ENCODE measurements at regions not wholly inside any gene's neighbourhood (a gene's known extent, or its start where the extent isn't known, plus 50 kb on each side); places are given as distances from the start of the nearest gene placed in this dataset.

DNA sequence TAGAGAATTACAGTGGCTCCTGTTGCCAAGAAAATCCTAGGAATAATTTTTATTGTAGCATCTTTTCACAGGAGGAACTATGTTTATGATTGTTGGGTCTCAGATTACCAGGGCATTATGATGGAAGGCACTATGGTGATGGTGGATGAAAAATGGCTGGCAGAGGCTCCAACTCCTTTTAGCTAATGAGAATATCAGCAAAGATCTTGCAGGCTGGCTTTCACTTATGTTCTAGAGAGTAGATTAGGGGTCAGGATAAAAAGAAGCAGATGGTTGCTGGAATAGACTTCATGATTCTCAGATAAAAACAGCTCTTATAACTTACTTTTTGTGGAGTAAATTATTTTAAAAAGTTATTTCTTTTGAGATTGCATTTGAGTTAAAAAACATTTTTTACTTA is 501.9 kb downstream of the TRHDE start:
- no peak overlapping the region for H3K27ac ChIP-seq (ENCODE audit: low read length)
- no peaks in the 10 kb centered on the region for H3K36me3 ChIP-seq (ENCODE audit: control insufficient read depth in 1 of 2, insufficient read depth in 2 of 2, low read length in 2 of 2)
- H3K27me3 ChIP-seq (ENCODE audit: low read depth, low read length), result no peaks in the 10 kb centered on the region
- no peaks in the 10 kb centered on the region for H3K9me3 ChIP-seq (ENCODE audit: control insufficient read depth in 1 of 2, low read length in 2 of 2)
- H3K4me3 ChIP-seq (ENCODE audit: low read depth in 1 of 2, low read length in 2 of 2), result no peak overlapping the region
- H3K4me1 ChIP-seq (ENCODE audit: control insufficient read depth in 1 of 2, insufficient read depth in 2 of 2, low read length in 2 of 2), result no peaks in the 10 kb centered on the region

- H3K4me3 ChIP-seq (ENCODE audit: low read depth in 1 of 2, low read length in 2 of 2), result no peak overlapping the region
- no peaks in the 10 kb centered on the region for H3K27me3 ChIP-seq (ENCODE audit: low read depth, low read length)
- H3K9me3 ChIP-seq (ENCODE audit: control insufficient read depth in 1 of 2, low read length in 2 of 2), result no peaks in the 10 kb centered on the region
- no peak overlapping the region for H3K27ac ChIP-seq (ENCODE audit: low read length)
- no peaks in the 10 kb centered on the region for H3K36me3 ChIP-seq (ENCODE audit: control insufficient read depth in 1 of 2, insufficient read depth in 2 of 2, low read length in 2 of 2)
- no peaks in the 10 kb centered on the region for H3K4me1 ChIP-seq (ENCODE audit: control insufficient read depth in 1 of 2, insufficient read depth in 2 of 2, low read length in 2 of 2)
Measured at GRCh38 chr12:72777806-72778205, 505.6 kb downstream of the TRHDE start.

DNA sequence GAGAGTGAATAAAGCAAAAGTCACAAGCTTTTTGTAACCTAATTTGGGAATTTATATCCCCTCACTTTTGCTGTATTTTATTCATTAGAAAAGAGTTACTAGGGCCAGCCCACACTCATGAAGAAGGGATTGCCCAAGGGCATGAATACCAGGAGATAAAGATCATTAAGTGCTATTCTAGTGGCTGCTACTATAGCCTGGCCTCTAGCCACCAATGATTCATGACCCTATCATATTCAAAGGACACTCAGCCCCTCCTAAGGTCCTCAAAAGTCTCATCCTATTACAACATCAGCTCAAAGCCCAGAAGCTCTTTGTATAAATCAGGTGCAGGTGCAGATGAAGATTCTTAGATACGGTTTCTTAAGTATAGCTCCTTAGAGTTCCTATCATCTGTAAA is 518.1 kb downstream of the TRHDE start:
- no peaks in the 10 kb centered on the region for H3K27me3 ChIP-seq (ENCODE audit: low read depth, low read length)
- no peak overlapping the region for H3K4me3 ChIP-seq (ENCODE audit: low read depth in 1 of 2, low read length in 2 of 2)
- H3K36me3 ChIP-seq (ENCODE audit: control insufficient read depth in 1 of 2, insufficient read depth in 2 of 2, low read length in 2 of 2), result no peaks in the 10 kb centered on the region
- H3K27ac ChIP-seq (ENCODE audit: low read length), result no peak overlapping the region
- H3K4me1 ChIP-seq (ENCODE audit: control insufficient read depth in 1 of 2, insufficient read depth in 2 of 2, low read length in 2 of 2), result no peaks in the 10 kb centered on the region
- H3K9me3 ChIP-seq (ENCODE audit: control insufficient read depth in 1 of 2, low read length in 2 of 2), result no peaks in the 10 kb centered on the region

DNA sequence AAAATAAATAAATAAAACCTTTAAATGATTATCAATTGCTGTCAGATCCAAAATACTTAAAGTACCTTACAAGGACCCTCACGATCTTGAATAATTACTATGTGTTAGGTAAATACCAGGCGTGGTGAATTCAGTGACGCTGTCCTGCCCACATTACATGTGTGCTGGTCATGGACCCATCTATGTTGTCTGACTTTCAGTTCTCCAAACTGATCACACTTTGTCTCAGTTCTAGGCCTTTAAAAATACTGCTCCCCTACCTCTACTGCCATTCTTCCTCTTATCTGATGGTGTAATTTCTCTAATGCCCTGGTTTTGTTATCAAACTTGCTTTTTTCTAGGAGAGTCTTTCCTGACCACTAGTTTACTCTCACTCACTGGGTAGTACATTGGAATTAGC is 520.7 kb downstream of the TRHDE start:
- Histone ChIP-seq H3K4me3 (ENCODE audit: low read depth in 1 of 2, low read length in 2 of 2) (no peak overlapping the region), H3K9me3 (ENCODE audit: control insufficient read depth in 1 of 2, low read length in 2 of 2) (no peaks in the 10 kb centered on the region), H3K4me1 (ENCODE audit: control insufficient read depth in 1 of 2, insufficient read depth in 2 of 2, low read length in 2 of 2) (no peaks in the 10 kb centered on the region)

DNA sequence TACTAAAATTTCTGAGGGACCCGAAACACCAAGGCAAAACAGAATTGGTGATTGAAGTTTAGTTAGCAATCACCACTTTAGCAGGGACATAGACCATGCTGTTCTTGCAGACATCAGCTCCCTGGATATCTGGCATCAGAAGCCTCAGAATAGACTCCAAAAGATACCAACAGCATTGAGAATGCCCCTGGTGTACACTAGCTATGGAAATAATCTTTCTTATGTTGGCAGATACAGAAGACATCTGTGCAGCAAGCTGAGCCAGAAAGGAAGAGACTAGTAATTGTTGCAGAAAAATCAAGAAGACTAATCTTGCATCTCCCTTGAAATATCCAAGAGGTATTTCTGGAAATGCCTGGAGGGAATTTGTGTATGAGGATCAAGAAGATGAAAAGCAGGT is 521.6 kb downstream of the TRHDE start:
- Histone ChIP-seq H3K27me3 (ENCODE audit: low read depth, low read length) (no peaks in the 10 kb centered on the region), H3K9me3 (ENCODE audit: control insufficient read depth in 1 of 2, low read length in 2 of 2) (no peaks in the 10 kb centered on the region), H3K4me1 (ENCODE audit: control insufficient read depth in 1 of 2, insufficient read depth in 2 of 2, low read length in 2 of 2) (no peaks in the 10 kb centered on the region), H3K36me3 (ENCODE audit: control insufficient read depth in 1 of 2, insufficient read depth in 2 of 2, low read length in 2 of 2) (no peaks in the 10 kb centered on the region), H3K27ac (ENCODE audit: low read length) (no peak overlapping the region), H3K4me3 (ENCODE audit: low read depth in 1 of 2, low read length in 2 of 2) (no peak overlapping the region)

More for the DNA sequence above, 520.7 kb downstream of the TRHDE start:
- Histone ChIP-seq H3K27me3 (ENCODE audit: low read depth, low read length) (no peaks in the 10 kb centered on the region), H3K27ac (ENCODE audit: low read length) (no peak overlapping the region), H3K36me3 (ENCODE audit: control insufficient read depth in 1 of 2, insufficient read depth in 2 of 2, low read length in 2 of 2) (no peaks in the 10 kb centered on the region)

DNA sequence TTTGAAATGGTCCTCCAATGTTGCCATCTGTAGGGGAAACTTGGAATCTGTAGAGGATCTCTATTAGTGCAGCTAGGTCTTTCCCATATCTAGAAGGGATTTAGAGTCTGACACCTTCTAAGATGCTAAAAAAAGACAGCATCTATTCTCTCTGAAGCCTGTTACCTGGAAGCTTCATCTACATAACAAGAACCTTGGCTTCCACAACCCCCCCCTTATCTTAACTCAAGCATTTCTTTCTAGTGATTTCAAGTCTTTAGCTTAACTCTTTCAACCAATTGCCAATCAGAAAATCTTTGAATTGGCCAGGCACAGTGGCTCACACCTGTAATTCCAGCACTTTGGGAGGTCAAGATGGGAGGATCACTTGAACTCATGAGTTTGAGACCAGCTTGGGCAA is 543.3 kb downstream of the TRHDE start:
- peaks cover 0 to 10% of the 10 kb centered on the region in 2 donors for H3K9me3 ChIP-seq (ENCODE audit: control insufficient read depth in 1 of 2, low read length in 2 of 2)
- H3K27me3 ChIP-seq (ENCODE audit: low read depth, low read length), result no peaks in the 10 kb centered on the region
- no peak overlapping the region for H3K4me3 ChIP-seq (ENCODE audit: low read depth in 1 of 2, low read length in 2 of 2)
- H3K27ac ChIP-seq (ENCODE audit: low read length), result no peak overlapping the region
- no peaks in the 10 kb centered on the region for H3K4me1 ChIP-seq (ENCODE audit: control insufficient read depth in 1 of 2, insufficient read depth in 2 of 2, low read length in 2 of 2)
- no peaks in the 10 kb centered on the region for H3K36me3 ChIP-seq (ENCODE audit: control insufficient read depth in 1 of 2, insufficient read depth in 2 of 2, low read length in 2 of 2)

- H3K4me3 ChIP-seq (ENCODE audit: low read depth in 1 of 2, low read length in 2 of 2), result no peak overlapping the region
- H3K27ac ChIP-seq (ENCODE audit: low read length), result no peak overlapping the region
- H3K9me3 ChIP-seq (ENCODE audit: control insufficient read depth in 1 of 2, low read length in 2 of 2), result no peaks in the 10 kb centered on the region
- H3K27me3 ChIP-seq (ENCODE audit: low read depth, low read length), result no peaks in the 10 kb centered on the region
- no peaks in the 10 kb centered on the region for H3K36me3 ChIP-seq (ENCODE audit: control insufficient read depth in 1 of 2, insufficient read depth in 2 of 2, low read length in 2 of 2)
- H3K4me1 ChIP-seq (ENCODE audit: control insufficient read depth in 1 of 2, insufficient read depth in 2 of 2, low read length in 2 of 2), result no peaks in the 10 kb centered on the region
Measured at GRCh38 chr12:72828662-72829324, 556.6 kb downstream of the TRHDE start.

DNA sequence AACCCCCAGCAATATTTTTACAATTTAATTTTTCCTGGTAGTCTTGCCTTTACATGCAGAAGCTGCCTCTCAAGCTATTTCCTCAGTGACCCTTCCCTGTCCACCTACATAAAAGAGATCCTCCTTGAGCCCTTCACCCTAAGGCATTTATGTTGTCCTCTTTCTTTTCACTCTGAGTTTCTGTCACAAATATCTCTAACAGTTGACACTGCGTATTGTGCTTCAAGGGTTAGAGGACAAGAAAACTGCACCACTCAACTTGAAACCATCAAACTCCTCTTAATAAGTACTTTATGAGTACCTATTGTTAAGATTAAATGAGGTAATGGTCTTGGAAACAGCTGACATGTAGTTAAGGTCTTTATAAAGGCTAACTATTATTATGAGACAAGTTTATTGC is 557.7 kb downstream of the TRHDE start:
- Histone ChIP-seq H3K4me1 (ENCODE audit: control insufficient read depth in 1 of 2, insufficient read depth in 2 of 2, low read length in 2 of 2) (no peaks in the 10 kb centered on the region), H3K27ac (ENCODE audit: low read length) (no peak overlapping the region), H3K9me3 (ENCODE audit: control insufficient read depth in 1 of 2, low read length in 2 of 2) (no peaks in the 10 kb centered on the region), H3K36me3 (ENCODE audit: control insufficient read depth in 1 of 2, insufficient read depth in 2 of 2, low read length in 2 of 2) (no peaks in the 10 kb centered on the region), H3K4me3 (ENCODE audit: low read depth in 1 of 2, low read length in 2 of 2) (no peak overlapping the region), H3K27me3 (ENCODE audit: low read depth, low read length) (no peaks in the 10 kb centered on the region)

- Histone ChIP-seq H3K27ac (ENCODE audit: low read length) (no peak overlapping the region), H3K36me3 (ENCODE audit: control insufficient read depth in 1 of 2, insufficient read depth in 2 of 2, low read length in 2 of 2) (no peaks in the 10 kb centered on the region), H3K9me3 (ENCODE audit: control insufficient read depth in 1 of 2, low read length in 2 of 2) (no peaks in the 10 kb centered on the region), H3K4me3 (ENCODE audit: low read depth in 1 of 2, low read length in 2 of 2) (no peak overlapping the region), H3K27me3 (ENCODE audit: low read depth, low read length) (no peaks in the 10 kb centered on the region), H3K4me1 (ENCODE audit: control insufficient read depth in 1 of 2, insufficient read depth in 2 of 2, low read length in 2 of 2) (no peaks in the 10 kb centered on the region)
Measured at GRCh38 chr12:72832024-72832423, 559.9 kb downstream of the TRHDE start.

- no peaks in the 10 kb centered on the region for H3K27me3 ChIP-seq (ENCODE audit: low read depth, low read length)
- H3K27ac ChIP-seq (ENCODE audit: low read length), result no peak overlapping the region
- H3K4me1 ChIP-seq (ENCODE audit: control insufficient read depth in 1 of 2, insufficient read depth in 2 of 2, low read length in 2 of 2), result no peaks in the 10 kb centered on the region
- H3K9me3 ChIP-seq (ENCODE audit: control insufficient read depth in 1 of 2, low read length in 2 of 2), result no peaks in the 10 kb centered on the region
- no peaks in the 10 kb centered on the region for H3K36me3 ChIP-seq (ENCODE audit: control insufficient read depth in 1 of 2, insufficient read depth in 2 of 2, low read length in 2 of 2)
- no peak overlapping the region for H3K4me3 ChIP-seq (ENCODE audit: low read depth in 1 of 2, low read length in 2 of 2)
Measured at GRCh38 chr12:72836194-72836593, 564.0 kb downstream of the TRHDE start.

DNA sequence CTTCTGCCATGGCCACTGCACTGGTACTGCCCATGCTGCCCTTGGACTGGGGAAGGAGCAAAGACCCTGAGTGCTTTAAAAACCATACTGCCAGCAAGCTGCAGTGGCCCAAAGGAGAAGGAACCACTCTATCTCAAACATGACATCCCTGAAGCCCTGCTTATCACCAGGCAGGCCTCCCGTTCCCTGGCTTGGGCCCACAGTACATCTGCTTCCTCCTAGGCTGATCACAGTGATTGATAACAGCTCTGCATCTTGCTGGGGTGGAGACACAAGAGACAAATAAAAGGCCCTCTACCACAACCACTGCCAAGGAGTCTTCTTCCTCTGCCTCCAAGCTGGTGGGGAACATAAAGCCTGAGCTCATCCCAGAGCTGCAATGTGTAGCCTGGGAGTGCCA is 567.5 kb downstream of the TRHDE start:
- H3K27ac ChIP-seq (ENCODE audit: low read length), result no peak overlapping the region
- H3K27me3 ChIP-seq (ENCODE audit: low read depth, low read length), result no peaks in the 10 kb centered on the region
- no peaks in the 10 kb centered on the region for H3K36me3 ChIP-seq (ENCODE audit: control insufficient read depth in 1 of 2, insufficient read depth in 2 of 2, low read length in 2 of 2)
- no peaks in the 10 kb centered on the region for H3K9me3 ChIP-seq (ENCODE audit: control insufficient read depth in 1 of 2, low read length in 2 of 2)
- no peaks in the 10 kb centered on the region for H3K4me1 ChIP-seq (ENCODE audit: control insufficient read depth in 1 of 2, insufficient read depth in 2 of 2, low read length in 2 of 2)
- no peak overlapping the region for H3K4me3 ChIP-seq (ENCODE audit: low read depth in 1 of 2, low read length in 2 of 2)

- no peak overlapping the region for H3K4me3 ChIP-seq (ENCODE audit: low read depth in 1 of 2, low read length in 2 of 2)
- H3K36me3 ChIP-seq (ENCODE audit: control insufficient read depth in 1 of 2, insufficient read depth in 2 of 2, low read length in 2 of 2), result no peaks in the 10 kb centered on the region
- no peaks in the 10 kb centered on the region for H3K4me1 ChIP-seq (ENCODE audit: control insufficient read depth in 1 of 2, insufficient read depth in 2 of 2, low read length in 2 of 2)
- no peaks in the 10 kb centered on the region for H3K27me3 ChIP-seq (ENCODE audit: low read depth, low read length)
- no peak overlapping the region for H3K27ac ChIP-seq (ENCODE audit: low read length)
- H3K9me3 ChIP-seq (ENCODE audit: control insufficient read depth in 1 of 2, low read length in 2 of 2), result peaks cover 0 to 2% of the 10 kb centered on the region in 2 donors
Measured at GRCh38 chr12:72863671-72864070, 591.5 kb downstream of the TRHDE start.

Measured in muscle layer of duodenum (tissue), 2 donors.